ENCODE measurements at regions not wholly inside any gene's neighbourhood (a gene's known extent, or its start where the extent isn't known, plus 50 kb on each side); places are given as distances from the start of the nearest gene placed in this dataset.

DNA sequence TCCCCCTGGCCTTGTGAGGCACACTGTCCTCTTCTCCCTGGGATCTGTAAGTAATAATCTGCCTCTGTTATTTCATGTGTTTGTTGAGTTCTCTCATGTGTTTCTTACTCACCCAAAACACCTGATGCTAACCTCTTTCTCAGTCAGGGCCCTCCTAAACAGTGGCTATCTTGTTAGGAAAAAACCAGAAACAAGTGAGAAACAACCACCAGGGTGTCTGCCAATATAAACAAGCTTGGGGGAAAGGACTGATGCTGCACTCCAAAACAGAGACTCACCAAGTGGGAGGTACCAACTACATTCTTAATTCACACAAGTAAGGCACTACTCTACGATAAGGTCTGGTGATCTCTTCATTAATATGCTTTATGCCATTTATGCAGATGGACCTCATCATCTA is 564.4 kb downstream of the SEMA5A start:
- no peak for DNase-seq
- no peak for TF ChIP-seq POLR2A (IDR thresholded peaks at IDR 0.05; ENCODE audit: low read length)
- TF ChIP-seq GATA1 (IDR thresholded peaks at IDR 0.05; ENCODE audit: low read depth, low read length), result no peak

GRCh38 chr5:8984386-8984785 is 561.5 kb downstream of the SEMA5A start:
- no peak for TF ChIP-seq POLR2A (IDR thresholded peaks at IDR 0.05; ENCODE audit: low read length)
- no peak for TF ChIP-seq GATA1 (IDR thresholded peaks at IDR 0.05; ENCODE audit: low read depth, low read length)
- no peak for DNase-seq
